Natural killer cell (primary cell): ENCODE measurements at regions not wholly inside any gene's neighbourhood (a gene's known extent, or its start where the extent isn't known, plus 50 kb on each side); places are given as distances from the start of the nearest gene placed in this dataset.

Source experiments
- ATAC-seq, 3 donors: fragments of 150-1000 bp in 2 of 3; fragments of 200-7000 bp in 1 of 3; cut with Tn5 transposase; 1 replicate in 1 of 3; 2 replicates in 2 of 3; pipeline ENCODE4 v1.10.0; 2021; ENCODE audit warnings: mild to moderate bottlenecking in 2 of 3, moderate library complexity in 2 of 3
- DNase-seq, 2 donors: peaks; one replicate each; pipeline versions ENCODE4 v3.0.0 to v3.0.0-alpha.2; 2013 to 2021; ENCODE audit warnings: mixed read lengths in 1 of 2
- H3K27ac ChIP-seq: one replicate; pipeline ENCODE4 v1.5.1; 2013; ENCODE audit warnings: mild to moderate bottlenecking, low read length
- H3K27me3 ChIP-seq: one replicate; pipeline ENCODE4 v1.6.1; 2013; ENCODE audit warnings: low read length; ENCODE audit not compliant: control insufficient read depth, insufficient read depth
- H3K36me3 ChIP-seq: one replicate; pipeline ENCODE4 v1.6.1; 2013; ENCODE audit warnings: low read length; ENCODE audit not compliant: control insufficient read depth, insufficient read depth
- H3K4me1 ChIP-seq: one replicate; pipeline ENCODE4 v1.6.1; 2013; ENCODE audit warnings: low read length; ENCODE audit not compliant: control insufficient read depth, insufficient read depth
- H3K4me3 ChIP-seq: one replicate; pipeline ENCODE4 v1.5.1; 2013; ENCODE audit warnings: low read length
- H3K9me3 ChIP-seq: one replicate; pipeline ENCODE4 v1.6.1; 2013; ENCODE audit warnings: low read length; ENCODE audit not compliant: control insufficient read depth, insufficient read depth
- H3K27ac Mint-ChIP-seq, 2 donors: one replicate each; pipeline ENCODE4 v1.8.0; 2022; ENCODE audit warnings: mild to moderate bottlenecking in 2 of 2, mixed read lengths in 2 of 2, moderate library complexity in 1 of 2
- H3K27me3 Mint-ChIP-seq, 2 donors: one replicate each; pipeline ENCODE4 v1.8.0; 2022; ENCODE audit warnings: low read depth in 2 of 2, mixed read lengths in 2 of 2
- H3K36me3 Mint-ChIP-seq: one replicate; pipeline ENCODE4 v1.8.0; 2022; ENCODE audit warnings: mixed read lengths
- H3K4me1 Mint-ChIP-seq, 2 donors: one replicate each; pipeline ENCODE4 v1.8.0; 2022; ENCODE audit warnings: mixed read lengths in 2 of 2
- H3K4me3 Mint-ChIP-seq: one replicate; pipeline ENCODE4 v1.8.0; 2022; ENCODE audit warnings: mild to moderate bottlenecking, moderate library complexity, mixed read lengths
- H3K9me3 Mint-ChIP-seq, 2 donors: one replicate each; pipeline ENCODE4 v1.8.0; 2022; ENCODE audit warnings: mixed read lengths in 2 of 2
- WGBS: methylation state at CpG from one replicate; pipeline ENCODE4 v1.1.7; 2013; ENCODE audit warnings: missing lambda C conversion rate; ENCODE audit not compliant: insufficient coverage; 5-methylcytosine and 5-hydroxymethylcytosine counted together
- intact Hi-C: fragments of 100-400 bp; cut with micrococcal nuclease; formaldehyde crosslinking; loops from one replicate; pipeline ENCODE4 v1.14.2; 2022
- TF ChIP-seq, protein P1 (sequence below): fragments of 200-600 bp; IDR thresholded peaks from one replicate; pipeline ENCODE4 v1.8.0; 2022; ENCODE audit warnings: antibody characterized with exemption

- peak overlapping the region; percentile 3 to 16 for H3K27ac Mint-ChIP-seq
- H3K27me3 ChIP-seq: no peaks in the 10 kb centered on the region
- H3K36me3 Mint-ChIP-seq: no peaks in the 10 kb centered on the region
- peaks cover 45 to 58% of the 10 kb centered on the region in 2 donors for H3K4me1 Mint-ChIP-seq
- H3K27ac ChIP-seq: no peak overlapping the region
- no peaks in the 10 kb centered on the region for H3K36me3 ChIP-seq
- ATAC-seq (peak; percentile 43 to 73 (median 44)), DNase-seq (no peak)
- H3K4me3 Mint-ChIP-seq: no peak overlapping the region
- TF ChIP-seq, protein P1, sequence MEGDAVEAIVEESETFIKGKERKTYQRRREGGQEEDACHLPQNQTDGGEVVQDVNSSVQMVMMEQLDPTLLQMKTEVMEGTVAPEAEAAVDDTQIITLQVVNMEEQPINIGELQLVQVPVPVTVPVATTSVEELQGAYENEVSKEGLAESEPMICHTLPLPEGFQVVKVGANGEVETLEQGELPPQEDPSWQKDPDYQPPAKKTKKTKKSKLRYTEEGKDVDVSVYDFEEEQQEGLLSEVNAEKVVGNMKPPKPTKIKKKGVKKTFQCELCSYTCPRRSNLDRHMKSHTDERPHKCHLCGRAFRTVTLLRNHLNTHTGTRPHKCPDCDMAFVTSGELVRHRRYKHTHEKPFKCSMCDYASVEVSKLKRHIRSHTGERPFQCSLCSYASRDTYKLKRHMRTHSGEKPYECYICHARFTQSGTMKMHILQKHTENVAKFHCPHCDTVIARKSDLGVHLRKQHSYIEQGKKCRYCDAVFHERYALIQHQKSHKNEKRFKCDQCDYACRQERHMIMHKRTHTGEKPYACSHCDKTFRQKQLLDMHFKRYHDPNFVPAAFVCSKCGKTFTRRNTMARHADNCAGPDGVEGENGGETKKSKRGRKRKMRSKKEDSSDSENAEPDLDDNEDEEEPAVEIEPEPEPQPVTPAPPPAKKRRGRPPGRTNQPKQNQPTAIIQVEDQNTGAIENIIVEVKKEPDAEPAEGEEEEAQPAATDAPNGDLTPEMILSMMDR: no peak
- H3K9me3 ChIP-seq: no peaks in the 10 kb centered on the region
- no peaks in the 10 kb centered on the region for H3K9me3 Mint-ChIP-seq
- peaks cover 10% of the 10 kb centered on the region for H3K4me1 ChIP-seq
- no peaks in the 10 kb centered on the region for H3K27me3 Mint-ChIP-seq
- intact Hi-C loops: no loop called here
- WGBS: 68% methylated on average over 4 of the region's 4 CpGs
- no peak overlapping the region for H3K4me3 ChIP-seq
Observed at GRCh38 chr13:73828811-73829210, 305.4 kb downstream of the KLF12 start.

GRCh38 chr13:73827434-73827833, 306.8 kb downstream of the KLF12 start:
- H3K27me3 Mint-ChIP-seq: no peaks in the 10 kb centered on the region
- Histone ChIP-seq H3K9me3 (no peaks in the 10 kb centered on the region), H3K27me3 (no peaks in the 10 kb centered on the region), H3K4me1 (peaks cover 10% of the 10 kb centered on the region), H3K36me3 (no peaks in the 10 kb centered on the region), H3K4me3 (no peak overlapping the region), H3K27ac (no peak overlapping the region)
- WGBS: 95% methylated on average over 3 of the region's 3 CpGs
- TF ChIP-seq, protein P1: no peak
- no peak overlapping the region for H3K27ac Mint-ChIP-seq
- DNase-seq (no peak), ATAC-seq (no peak)
- peaks cover 39 to 45% of the 10 kb centered on the region in 2 donors for H3K4me1 Mint-ChIP-seq
- intact Hi-C loops: no loop called here
- no peaks in the 10 kb centered on the region for H3K36me3 Mint-ChIP-seq
- no peak overlapping the region for H3K4me3 Mint-ChIP-seq
- no peaks in the 10 kb centered on the region for H3K9me3 Mint-ChIP-seq

GRCh38 chr13:73825143-73825542, 309.1 kb downstream of the KLF12 start:
- Histone ChIP-seq H3K27ac (no peak overlapping the region), H3K4me3 (no peak overlapping the region), H3K4me1 (peaks cover 10% of the 10 kb centered on the region), H3K9me3 (no peaks in the 10 kb centered on the region), H3K27me3 (no peaks in the 10 kb centered on the region), H3K36me3 (no peaks in the 10 kb centered on the region)
- intact Hi-C loops: no loop called here
- ATAC-seq: no peak
- no peaks in the 10 kb centered on the region for H3K36me3 Mint-ChIP-seq
- H3K4me1 Mint-ChIP-seq: peaks cover 47 to 48% of the 10 kb centered on the region in 2 donors
- H3K27ac Mint-ChIP-seq: peak overlapping the region; percentile 22 to 74
- no peaks in the 10 kb centered on the region for H3K9me3 Mint-ChIP-seq
- WGBS: 44% methylated on average over 3 of the region's 3 CpGs
- TF ChIP-seq, protein P1: no peak
- no peak overlapping the region for H3K4me3 Mint-ChIP-seq
- peak in 1 of 2 donors; percentile 31 for DNase-seq
- no peaks in the 10 kb centered on the region for H3K27me3 Mint-ChIP-seq
